ENCODE measurements at regions not wholly inside any gene's neighbourhood (a gene's known extent, or its start where the extent isn't known, plus 50 kb on each side); places are given as distances from the start of the nearest gene placed in this dataset.
"Not testable (repeated sequence)": the region's sequence is repeated elsewhere in the genome, so short reads cannot be mapped to it uniquely, and the experiment has no call there.

DNA sequence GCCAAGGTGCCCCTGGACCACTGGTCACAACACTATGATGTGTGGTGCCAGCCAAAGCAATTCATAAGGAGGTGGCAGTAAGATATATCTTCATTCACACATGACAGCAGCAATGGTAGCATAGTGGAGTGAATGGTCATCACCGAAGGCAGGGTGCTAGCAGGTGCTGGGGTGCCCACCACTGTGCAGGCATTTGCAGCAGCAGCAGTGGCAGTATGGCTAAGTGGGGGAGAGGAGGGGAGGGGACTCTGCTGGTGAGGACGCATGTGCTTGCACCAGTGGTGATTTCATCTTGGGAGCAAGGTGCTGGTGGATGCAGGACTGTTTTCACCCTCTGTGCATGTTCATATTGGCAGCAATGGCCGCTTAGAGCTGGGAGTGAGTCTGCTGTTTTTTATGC, 419.1 kb upstream of the KLHL4 start:
- DNase-seq (ENCODE audit: low read depth in 2 of 2) = no peak

DNA sequence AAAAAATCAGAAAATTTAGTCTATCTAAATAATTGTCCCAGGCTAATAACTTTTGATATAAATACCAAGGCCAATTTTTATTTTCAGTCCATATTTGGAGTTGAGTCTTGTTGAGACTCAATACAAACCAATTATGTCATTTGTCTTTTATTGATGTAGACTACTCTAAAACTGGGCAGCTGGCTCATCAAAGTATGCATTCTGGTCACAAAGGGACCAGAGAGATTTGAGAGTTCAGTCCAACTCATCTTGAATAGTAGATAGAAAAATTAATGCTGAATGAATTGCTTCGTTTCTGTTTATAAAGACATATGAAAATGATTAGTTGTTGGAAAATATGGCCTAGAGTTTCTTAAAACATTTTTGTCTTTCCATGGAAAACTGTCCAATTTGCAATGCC, 412.5 kb upstream of the KLHL4 start:
- DNase-seq (ENCODE audit: low read depth in 2 of 2) = no peak

DNA sequence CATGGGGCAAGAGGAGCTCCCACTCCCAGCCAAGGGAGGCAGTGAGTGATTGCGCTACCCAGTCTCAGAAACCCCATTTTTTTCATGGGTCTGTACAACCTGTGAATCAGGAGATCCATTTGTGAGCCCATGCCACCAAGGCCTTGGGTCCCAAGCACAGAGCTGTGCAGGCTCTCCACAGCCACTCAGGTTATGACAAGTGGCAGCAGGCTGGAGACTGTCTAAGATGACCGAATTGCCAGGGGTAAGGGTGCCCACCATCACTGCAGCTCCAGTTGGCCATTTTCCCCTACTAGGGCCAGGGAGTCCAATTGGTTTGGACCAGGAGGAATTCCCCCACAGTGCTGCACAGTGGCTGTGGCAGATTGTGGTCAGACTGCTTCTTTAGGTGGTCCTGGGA, 407.5 kb upstream of the KLHL4 start:
- no peak for DNase-seq (ENCODE audit: low read depth in 2 of 2)

DNA sequence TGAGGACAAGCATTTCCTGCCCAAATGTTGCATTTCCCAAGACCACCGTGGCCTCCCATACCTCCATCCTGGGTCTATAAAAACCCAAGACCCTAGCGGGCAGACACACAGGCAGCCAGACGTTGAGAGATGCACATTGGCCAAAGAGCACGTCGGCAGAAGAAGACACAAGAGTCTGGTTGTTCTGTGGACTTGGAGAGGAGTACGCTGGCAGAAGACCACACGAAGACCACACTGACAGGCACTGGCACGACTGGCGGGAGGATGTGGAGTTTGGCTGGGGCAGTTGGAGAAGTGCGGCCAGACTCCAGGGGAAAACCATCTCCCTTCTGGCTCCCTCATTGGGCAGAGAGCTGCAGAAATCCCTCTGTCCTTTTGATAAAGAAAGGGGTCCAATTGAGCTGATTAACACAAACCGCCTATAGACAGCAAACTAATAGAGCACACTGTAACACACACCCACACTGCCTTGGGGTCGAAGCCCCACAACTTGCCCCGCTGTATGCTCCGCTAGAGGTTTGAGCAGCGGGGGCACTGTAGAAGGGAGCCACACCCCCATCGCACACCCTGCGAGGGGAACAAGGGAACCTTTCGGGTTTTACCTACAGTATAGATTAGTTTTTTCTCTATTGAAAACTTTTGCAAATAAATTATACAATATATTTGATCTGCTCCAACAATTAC, 376.7 kb upstream of the KLHL4 start:
- DNase-seq (ENCODE audit: low read depth in 2 of 2) = no peak

DNA sequence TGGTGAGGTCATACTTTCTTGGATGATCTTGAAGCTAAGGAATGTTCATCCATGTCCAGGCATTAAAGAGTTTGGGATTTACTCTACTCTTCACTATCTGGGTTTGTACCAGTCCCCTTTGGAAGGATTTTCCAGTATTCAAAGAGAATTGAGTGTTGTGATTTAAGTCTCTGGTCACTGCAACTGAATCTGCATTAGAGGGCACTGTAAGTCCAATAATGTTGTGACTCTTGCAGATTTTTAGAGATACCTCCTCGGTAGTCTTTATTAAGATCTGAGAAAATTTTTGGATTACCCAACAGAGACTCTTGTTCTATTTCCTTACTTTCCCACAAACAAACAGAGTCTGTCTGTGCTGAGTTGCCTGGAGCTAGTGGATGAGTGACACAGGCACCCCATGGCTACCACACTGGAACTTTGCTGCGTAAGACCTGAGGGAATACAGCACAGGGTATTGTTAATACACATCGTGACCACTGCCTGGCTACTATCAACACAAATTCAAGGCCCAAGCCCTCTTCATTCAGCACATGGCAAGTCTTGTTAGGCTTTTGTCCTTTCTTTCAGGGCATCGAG, 357.1 kb upstream of the KLHL4 start:
- DNase-seq (ENCODE audit: low read depth in 2 of 2) = no peak

DNA sequence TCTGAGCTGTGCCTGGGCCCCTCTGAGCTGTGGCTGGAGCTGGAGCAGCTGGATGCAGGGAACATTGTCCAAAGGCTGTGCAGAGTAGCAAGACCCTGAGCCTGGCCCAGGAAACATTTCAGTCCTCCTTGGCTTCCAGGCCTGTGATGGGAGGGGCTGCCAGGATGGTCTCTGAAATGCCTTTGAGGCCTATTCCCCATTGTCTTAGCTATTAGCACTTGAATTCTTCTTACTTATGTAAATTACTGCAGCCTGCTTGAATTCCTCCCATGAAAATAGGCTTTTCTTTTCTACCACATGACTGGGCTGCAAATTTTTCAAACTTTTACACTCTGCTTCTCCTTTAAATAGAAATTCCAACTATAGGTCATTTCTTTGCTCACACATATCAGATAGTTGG, 349.8 kb upstream of the KLHL4 start:
- DNase-seq (ENCODE audit: low read depth in 2 of 2) = no peak

DNA sequence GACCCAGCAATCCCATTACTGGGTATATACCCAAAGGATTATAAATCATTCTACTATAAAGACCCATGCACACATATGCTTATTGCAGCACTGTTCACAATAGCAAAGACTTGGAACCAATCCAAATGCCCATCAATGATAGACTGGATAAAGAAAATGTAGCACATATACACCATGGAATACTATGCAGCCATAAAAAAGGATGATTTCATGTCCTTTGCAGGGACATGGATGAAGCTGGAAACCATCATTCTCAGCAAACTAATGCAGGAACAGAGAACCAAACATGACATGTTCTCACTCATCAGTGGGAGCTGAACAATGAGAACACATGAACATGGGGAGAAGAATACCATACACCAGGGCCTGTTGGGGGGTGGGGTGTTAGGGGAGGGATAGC, 339.6 kb upstream of the KLHL4 start:
- not testable (repeated sequence) for DNase-seq (ENCODE audit: low read depth in 2 of 2)
